ENCODE measurements at regions not wholly inside any gene's neighbourhood (a gene's known extent, or its start where the extent isn't known, plus 50 kb on each side); places are given as distances from the start of the nearest gene placed in this dataset.

DNA sequence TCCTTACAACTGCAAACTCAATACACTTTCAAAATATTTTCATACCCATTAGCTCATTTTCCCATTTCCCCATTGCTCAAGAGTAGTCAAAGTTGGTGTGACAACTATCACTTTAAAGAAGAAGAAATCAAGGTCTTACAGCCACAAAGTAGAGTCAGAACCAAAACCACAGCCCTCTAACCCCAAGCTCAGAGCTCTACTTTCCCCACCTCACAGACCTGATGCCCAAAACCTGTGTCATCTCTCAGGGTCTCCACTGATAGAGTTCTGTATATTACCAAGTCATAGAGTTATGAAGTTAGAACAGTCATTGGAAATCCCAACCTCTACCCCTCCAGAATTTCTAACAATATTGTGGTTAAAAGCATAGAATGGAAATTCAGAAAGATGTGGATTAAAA is 505.8 kb downstream of the RAB28 start:
- H2BK20ac ChIP-seq (ENCODE audit: low read depth, low read length), result no peak overlapping the region
- H3K23ac ChIP-seq (ENCODE audit: low read depth, low read length), result no peak overlapping the region
- in situ Hi-C loops (cut with MboI; ENCODE audit: low sequenced_read_pairs), result no loop called here
- H3K14ac ChIP-seq (replicated peaks; ENCODE audit: low read depth, low read length), result no peak overlapping the region
- H4K5ac ChIP-seq (ENCODE audit: low read depth, low read length), result no peak overlapping the region
- DNase-seq, result no peak
- H2BK5ac ChIP-seq (ENCODE audit: low read depth, low read length, poor library complexity, severe bottlenecking), result no peak overlapping the region
- no peak overlapping the region for H3K18ac ChIP-seq (ENCODE audit: low read depth, low read length)
- dilution Hi-C loops (cut with HindIII; ENCODE audit: low sequenced_read_pairs, unreplicated experiment), result no loop called here
- ChIA-PET CTCF (no interaction called here), POLR2A (ENCODE audit: unreplicated experiment) (no interaction called here)
- H3K9me1 ChIP-seq (ENCODE audit: insufficient read depth, low read length), result no peaks in the 10 kb centered on the region
- no peaks in the 10 kb centered on the region for H3K79me1 ChIP-seq (ENCODE audit: low read depth in 1 of 2, low read length in 2 of 2)
- H2BK15ac ChIP-seq (ENCODE audit: low read depth, low read length), result no peak overlapping the region
- no peak for ATAC-seq (ENCODE audit: low read depth)
- H3K9me3 ChIP-seq (ENCODE audit: control insufficient read depth, insufficient read depth, low read length), result peaks cover 12% of the 10 kb centered on the region
- no peak overlapping the region for H3K4me2 ChIP-seq (ENCODE audit: low read depth, low read length)
- no peak overlapping the region for H2AK9ac ChIP-seq (replicated peaks; ENCODE audit: low read depth, low read length, poor library complexity)
- H3K4me3 ChIP-seq (ENCODE audit: insufficient read depth, low read depth, low read length), result no peak overlapping the region
- no peak overlapping the region for H4K8ac ChIP-seq (ENCODE audit: low read depth in 2 of 2, low read length in 2 of 2)
- no TSS peak for BruUV-seq (replicated peaks)
- no peak overlapping the region for H4K91ac ChIP-seq (ENCODE audit: insufficient read depth, low read depth, low read length)
- H3K9ac ChIP-seq (ENCODE audit: low read depth, low read length), result no peak overlapping the region
- no peaks in the 10 kb centered on the region for H3K36me3 ChIP-seq (ENCODE audit: control insufficient read depth, insufficient read depth, low read length)
- no peak overlapping the region for H2BK120ac ChIP-seq (ENCODE audit: low read depth, low read length)
- intact Hi-C loops (cut with micrococcal nuclease), result no loop called here
- no peaks in the 10 kb centered on the region for H4K20me1 ChIP-seq (ENCODE audit: insufficient read depth, low read length)
- no peaks in the 10 kb centered on the region for H3K4me1 ChIP-seq (ENCODE audit: control insufficient read depth, insufficient read depth, low read length)
- no peak overlapping the region for H3K4ac ChIP-seq (ENCODE audit: low read depth, low read length)
- H2AK5ac ChIP-seq (ENCODE audit: low read depth, low read length), result no peak overlapping the region
- TF ChIP-seq POLR2A (IDR thresholded peaks at IDR 0.05; ENCODE audit: low read depth, low read length), result no peak
- no peak for TF ChIP-seq MXI1 (IDR thresholded peaks at IDR 0.05; ENCODE audit: borderline replicate concordance, low read depth, low read length)
- TF ChIP-seq FOS (IDR thresholded peaks at IDR 0.05; ENCODE audit: low read depth, low read length), result no peak
- no peak for TF ChIP-seq RFX5 (IDR thresholded peaks at IDR 0.05; ENCODE audit: low read depth, low read length)
- TF ChIP-seq, protein P1, sequence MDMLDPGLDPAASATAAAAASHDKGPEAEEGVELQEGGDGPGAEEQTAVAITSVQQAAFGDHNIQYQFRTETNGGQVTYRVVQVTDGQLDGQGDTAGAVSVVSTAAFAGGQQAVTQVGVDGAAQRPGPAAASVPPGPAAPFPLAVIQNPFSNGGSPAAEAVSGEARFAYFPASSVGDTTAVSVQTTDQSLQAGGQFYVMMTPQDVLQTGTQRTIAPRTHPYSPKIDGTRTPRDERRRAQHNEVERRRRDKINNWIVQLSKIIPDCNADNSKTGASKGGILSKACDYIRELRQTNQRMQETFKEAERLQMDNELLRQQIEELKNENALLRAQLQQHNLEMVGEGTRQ (IDR thresholded peaks at IDR 0.05; ENCODE audit: low read depth, low read length), result no peak
- no peak for TF ChIP-seq ELK1 (IDR thresholded peaks at IDR 0.05; ENCODE audit: borderline replicate concordance, low read depth, low read length)
- no peak for TF ChIP-seq MAFK (IDR thresholded peaks at IDR 0.05; ENCODE audit: low read depth, low read length)
- no peak overlapping the region for H2AFZ ChIP-seq (replicated peaks; ENCODE audit: low read length, poor library complexity)
- H3K27me3 ChIP-seq (ENCODE audit: control insufficient read depth, insufficient read depth, low read length), result no peaks in the 10 kb centered on the region
- H3K27ac ChIP-seq (ENCODE audit: insufficient read depth, low read length), result no peak overlapping the region
- no peak overlapping the region for H3K56ac ChIP-seq (ENCODE audit: extremely low read depth, insufficient read depth, low read length)
